HL-60/S4 treated with retinoic acid at 250 ng/mL for 4 days and 3 days (cell line): ENCODE measurements at regions not wholly inside any gene's neighbourhood (a gene's known extent, or its start where the extent isn't known, plus 50 kb on each side); places are given as distances from the start of the nearest gene placed in this dataset.
"Not testable (repeated sequence)": the region's sequence is repeated elsewhere in the genome, so short reads cannot be mapped to it uniquely, and the experiment has no call there.

Source experiments
- in situ Hi-C: fragments of 300-500 bp; cut with MboI; formaldehyde crosslinking; loops from 2 replicates; pipeline ENCODE4 v1.7.0; 2022; ENCODE audit warnings: low sequenced_read_pairs

GRCh38 chr15:23750179-23750578, 63.1 kb upstream of the NDN start:
- in situ Hi-C loops, result no loop called here

GRCh38 chr15:23750776-23751175, 63.7 kb upstream of the NDN start:
- in situ Hi-C loops, result no loop called here

GRCh38 chr15:23753248-23753647, 66.1 kb upstream of the NDN start:
- in situ Hi-C loops, result no loop called here

GRCh38 chr15:23758891-23759290, 71.8 kb upstream of the NDN start:
- in situ Hi-C loops, result no loop called here

DNA sequence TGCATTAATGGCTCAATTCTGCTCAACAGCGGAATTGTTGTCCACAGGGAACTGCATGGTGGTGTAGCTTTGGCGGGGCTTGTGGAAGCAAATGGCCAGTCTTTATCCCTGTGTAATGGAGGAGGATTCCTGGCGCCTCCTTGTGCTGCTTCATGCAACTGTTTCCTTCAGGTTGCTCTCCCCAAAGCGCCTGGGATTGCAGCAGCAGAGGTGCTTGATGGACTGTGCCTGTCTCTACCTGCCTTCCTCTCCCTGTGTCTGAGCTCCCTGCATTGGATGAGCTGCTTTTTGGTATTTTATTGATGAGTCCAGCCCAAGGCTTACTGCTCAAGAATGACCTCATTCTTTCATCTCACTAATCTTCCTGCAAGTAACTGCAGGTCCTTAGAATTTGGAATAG, 72.9 kb upstream of the NDN start:
- in situ Hi-C loops, result no loop called here

DNA sequence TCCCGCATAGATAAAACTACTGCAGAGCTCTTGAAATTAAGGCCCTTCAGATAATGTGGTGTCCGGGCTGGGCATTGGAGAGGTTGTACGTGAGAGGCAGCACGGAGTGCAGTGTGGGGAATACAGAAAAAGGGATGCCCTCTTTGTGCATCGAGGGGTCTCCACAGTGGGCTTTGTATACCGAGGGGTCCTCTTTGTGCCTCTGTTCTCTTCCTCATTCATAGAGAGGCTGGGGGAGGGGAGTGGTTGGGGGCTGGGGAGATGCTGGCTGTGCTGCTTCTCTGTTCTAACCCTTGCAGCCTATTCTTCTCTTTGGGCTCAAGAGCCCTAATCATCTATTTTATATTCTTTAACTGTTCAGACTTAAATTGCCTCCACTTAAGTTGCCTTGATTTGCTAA, 74.3 kb upstream of the NDN start:
- in situ Hi-C loops, result no loop called here

- in situ Hi-C loops, result no loop called here
Observed at GRCh38 chr15:23762026-23762425, 74.9 kb upstream of the NDN start.

- in situ Hi-C loops, result no loop called here
Observed at GRCh38 chr15:23763021-23763420, 75.9 kb upstream of the NDN start.

DNA sequence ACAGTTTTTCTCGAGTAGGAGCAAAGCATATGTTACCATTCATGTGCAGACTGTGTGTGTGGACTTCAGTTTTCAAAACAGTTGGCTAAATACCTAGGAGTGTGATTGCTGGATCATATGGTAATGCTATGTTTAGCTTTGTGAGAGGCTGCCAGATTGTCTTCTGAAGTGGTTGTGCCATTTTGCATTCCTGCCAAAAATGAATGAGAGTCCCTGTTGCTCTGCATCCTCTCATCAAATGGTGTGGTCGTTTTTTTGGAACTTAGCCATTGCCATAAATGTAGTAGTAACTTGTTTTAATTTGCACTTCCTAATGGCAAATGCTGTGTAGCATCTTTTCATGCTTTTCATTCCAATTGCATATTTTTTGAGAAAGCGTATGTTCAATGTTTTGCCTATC, 77.2 kb upstream of the NDN start:
- in situ Hi-C loops, result no loop called here

- in situ Hi-C loops, result no loop called here
Observed at GRCh38 chr15:23764716-23765115, 77.6 kb upstream of the NDN start.

- in situ Hi-C loops, result not testable (repeated sequence)
Observed at GRCh38 chr15:23766779-23767178, 79.7 kb upstream of the NDN start.

DNA sequence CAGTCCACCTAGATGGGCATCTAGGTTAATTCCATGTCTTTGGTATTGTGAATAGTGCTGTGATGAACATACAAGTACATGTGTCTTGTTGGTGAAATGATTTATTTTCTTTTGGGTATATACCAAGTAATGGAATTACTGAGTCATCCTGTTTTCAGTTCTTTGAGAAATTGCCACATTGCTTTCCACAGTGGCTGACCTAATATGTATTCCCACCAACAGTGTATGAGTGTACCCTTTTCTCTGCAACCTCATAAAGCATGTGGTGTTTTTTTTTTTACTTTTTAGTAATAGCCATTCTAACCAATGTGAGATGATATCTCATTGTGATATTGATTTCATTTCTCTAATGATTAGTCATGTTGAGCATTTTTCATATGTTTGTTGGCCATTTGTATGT, 86.0 kb upstream of the NDN start:
- in situ Hi-C loops, result no loop called here

DNA sequence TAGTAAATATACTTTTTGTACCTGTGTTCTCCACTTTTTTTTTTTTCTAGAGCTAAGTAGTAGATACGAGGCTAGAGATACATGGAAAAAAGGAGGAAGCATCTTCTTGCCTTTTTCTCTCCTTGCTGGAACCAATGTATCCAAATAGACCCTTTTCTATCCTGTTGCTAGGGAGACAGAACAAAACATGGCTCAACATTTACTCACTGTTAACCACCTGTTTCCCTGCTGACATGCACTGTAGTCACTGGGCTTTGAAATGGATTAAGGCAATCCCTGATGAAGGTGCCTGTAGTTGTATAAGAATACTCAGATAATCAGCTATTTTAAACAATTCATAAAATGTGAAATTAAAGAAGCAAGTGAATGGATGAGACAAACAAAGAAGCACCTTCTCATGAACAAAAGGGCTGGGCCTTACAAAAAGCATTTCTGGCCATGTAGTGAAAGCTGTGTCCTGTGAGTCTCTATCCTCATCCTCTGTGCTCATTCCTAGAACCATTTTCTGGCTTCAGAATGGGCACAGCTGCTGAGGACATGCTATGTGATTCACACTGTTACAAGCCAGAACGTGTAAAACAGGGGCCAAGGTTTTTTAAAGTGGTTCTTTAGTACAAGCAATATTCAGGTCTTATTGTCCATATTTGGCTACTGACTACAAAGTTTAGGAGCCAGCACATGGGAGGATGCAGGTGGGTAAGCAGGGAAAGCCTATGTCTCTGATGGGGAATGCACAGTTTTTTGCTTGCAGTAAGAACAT, 100.4 kb upstream of the NDN start:
- in situ Hi-C loops, result no loop called here

GRCh38 chr15:23793191-23793680, 106.1 kb upstream of the NDN start:
- in situ Hi-C loops, result no loop called here

GRCh38 chr15:23797747-23798446, 110.8 kb upstream of the NDN start:
- in situ Hi-C loops, result no loop called here

- in situ Hi-C loops, result no loop called here
Observed at GRCh38 chr15:23801881-23802280, 114.8 kb upstream of the NDN start.

DNA sequence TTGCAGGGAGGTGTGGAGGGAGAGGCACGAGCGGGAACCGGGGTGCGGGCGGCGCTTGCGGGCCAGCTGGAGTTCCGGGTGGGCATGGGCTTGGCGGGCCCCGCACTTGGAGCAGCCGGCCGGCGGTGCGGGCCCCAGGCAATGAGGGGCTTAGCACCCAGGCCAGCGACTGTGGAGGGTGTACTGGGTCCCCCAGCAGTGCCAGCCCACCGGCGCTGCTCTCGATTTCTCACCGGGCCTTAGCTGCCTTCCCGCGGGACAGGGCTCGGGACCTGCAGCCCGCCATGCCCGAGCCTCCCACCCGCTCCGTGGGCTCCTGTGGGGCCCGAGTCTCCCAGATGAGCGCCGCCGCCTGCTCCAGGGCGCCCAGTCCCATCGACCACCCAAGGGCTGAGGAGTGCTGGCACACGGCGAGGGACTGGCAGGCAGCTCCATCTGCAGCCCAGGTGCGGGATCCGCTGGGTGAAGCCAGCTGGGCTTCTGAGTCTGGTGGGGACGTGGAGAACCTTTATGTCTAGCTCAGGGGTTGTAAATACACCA, 115.9 kb upstream of the NDN start:
- in situ Hi-C loops, result not testable (repeated sequence)

DNA sequence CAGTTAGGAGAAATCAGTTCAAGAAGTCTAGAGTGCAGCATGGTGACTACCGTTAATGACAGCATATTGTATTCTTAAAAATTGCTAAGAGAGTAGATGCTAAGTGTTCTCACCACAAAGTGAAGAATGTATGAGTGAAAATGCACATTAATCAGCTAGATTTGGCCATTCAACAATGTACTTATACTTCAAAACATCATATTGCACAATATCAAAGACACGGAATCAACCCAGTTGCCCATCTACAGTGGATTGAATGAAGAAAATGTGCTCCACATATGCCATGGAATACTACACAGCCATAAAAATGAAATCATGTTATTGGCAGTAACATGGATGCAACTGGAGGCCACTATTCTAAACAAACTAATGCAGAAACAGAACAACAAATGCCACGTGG, 119.9 kb upstream of the NDN start:
- in situ Hi-C loops, result no loop called here

GRCh38 chr15:23823508-23823907, 136.4 kb upstream of the NDN start:
- in situ Hi-C loops, result no loop called here

DNA sequence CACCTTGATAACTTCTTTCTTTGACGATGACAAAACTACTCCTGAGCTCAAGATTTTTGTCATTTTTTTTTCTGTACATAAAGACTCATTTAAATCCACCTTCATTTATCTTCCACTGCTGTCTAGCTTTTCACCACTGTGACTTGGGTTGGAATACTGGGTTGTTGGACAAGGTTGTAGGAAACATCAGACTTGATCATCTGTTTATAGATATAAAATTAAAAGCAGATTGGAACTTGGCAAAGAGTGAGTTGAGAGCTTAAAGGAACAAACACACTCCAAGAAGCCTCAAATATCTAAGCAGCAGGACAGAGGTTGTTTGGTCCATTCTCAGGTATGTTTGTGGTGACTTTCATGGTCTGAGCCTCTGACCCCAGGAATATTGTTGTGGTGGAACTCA, 141.7 kb upstream of the NDN start:
- in situ Hi-C loops, result no loop called here

DNA sequence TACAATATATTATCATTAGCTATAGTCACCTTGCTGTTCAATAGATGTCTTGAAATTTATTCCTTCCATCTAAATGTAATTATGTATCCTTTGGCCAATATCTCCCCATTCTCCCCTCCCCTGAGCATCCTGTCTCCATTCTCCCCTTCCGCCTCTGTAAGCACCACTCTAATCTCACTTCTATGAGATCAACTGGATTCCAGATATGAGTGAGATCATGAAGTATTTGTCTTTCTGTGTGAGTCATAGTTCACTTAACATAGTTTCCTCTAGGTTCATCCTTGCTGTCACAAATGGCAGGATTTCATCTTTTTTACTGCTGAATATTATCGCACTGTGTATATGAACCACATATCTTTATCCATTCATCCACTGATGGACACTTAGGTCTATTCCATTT, 148.8 kb upstream of the NDN start:
- in situ Hi-C loops, result no loop called here

DNA sequence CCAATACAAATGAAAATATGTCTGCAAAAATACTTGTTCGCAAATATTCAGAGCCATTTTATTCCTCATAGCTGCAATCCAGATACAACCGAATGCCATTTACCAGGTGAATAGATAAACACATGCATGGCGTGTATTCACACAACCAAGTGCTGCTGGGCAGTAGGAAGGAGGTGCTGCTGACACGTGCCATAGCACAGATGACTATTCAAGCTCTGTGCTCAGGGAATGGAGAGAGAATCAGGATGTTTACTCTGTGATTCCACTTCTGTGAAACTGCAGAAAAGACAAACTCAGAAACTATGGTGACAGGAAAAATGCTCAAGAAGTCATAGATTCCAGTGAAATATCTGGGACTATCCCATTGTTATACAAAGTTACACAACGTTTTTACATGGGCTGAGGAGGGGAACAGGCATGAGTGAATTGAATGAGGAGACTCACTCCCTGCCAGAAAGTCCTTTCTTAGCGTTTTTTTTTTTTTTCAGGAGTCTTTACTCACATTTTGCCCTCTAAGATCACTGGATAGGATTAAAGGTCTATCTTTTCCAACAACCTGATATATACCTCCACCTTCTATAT, 152.9 kb upstream of the NDN start:
- in situ Hi-C loops, result no loop called here
